ENCODE measurements at regions not wholly inside any gene's neighbourhood (a gene's known extent, or its start where the extent isn't known, plus 50 kb on each side); places are given as distances from the start of the nearest gene placed in this dataset.
A peak's percentile ranks its signal among the peaks of the same experiment; 100 is the strongest.

DNA sequence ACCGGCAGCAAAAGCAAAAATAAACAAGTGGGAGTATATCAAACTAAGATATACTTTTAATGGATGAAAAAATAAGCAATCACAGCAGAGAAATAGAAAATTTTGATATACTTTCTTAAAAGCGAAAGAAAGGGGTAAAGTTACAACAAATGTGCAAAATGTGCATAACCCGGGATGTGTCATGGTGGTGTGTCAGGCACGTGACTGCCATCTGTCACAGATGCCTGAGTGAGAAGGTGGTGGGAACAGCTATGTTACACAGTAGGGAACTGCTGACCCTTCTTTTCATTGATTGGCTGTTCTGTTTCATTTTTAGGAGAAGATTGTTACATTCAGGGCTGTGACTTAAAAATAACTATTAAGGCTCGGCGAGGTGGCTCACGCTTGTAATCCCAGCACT lies 168.1 kb upstream of the PELI2 start:
- WGBS (ENCODE audit: insufficient coverage, low coverage, low lambda C conversion rate, missing lambda C conversion rate) = 74% methylated on average over 7 of the region's 7 CpGs
- H3K9me3 ChIP-seq = no peaks in the 10 kb centered on the region
- intact Hi-C loops (cut with DNase I) = no loop called here
- no peak overlapping the region for H3K4me3 ChIP-seq
- H3K36me3 ChIP-seq = no peaks in the 10 kb centered on the region
- TF ChIP-seq CTCF (IDR thresholded peaks at IDR 0.05) (no peak), POLR2A (IDR thresholded peaks at IDR 0.05) (no peak)
- no peaks in the 10 kb centered on the region for H3K27me3 ChIP-seq
- H3K4me1 ChIP-seq = no peaks in the 10 kb centered on the region
- no peak for DNase-seq
- H3K27ac ChIP-seq = no peak overlapping the region
- ATAC-seq = no peak

DNA sequence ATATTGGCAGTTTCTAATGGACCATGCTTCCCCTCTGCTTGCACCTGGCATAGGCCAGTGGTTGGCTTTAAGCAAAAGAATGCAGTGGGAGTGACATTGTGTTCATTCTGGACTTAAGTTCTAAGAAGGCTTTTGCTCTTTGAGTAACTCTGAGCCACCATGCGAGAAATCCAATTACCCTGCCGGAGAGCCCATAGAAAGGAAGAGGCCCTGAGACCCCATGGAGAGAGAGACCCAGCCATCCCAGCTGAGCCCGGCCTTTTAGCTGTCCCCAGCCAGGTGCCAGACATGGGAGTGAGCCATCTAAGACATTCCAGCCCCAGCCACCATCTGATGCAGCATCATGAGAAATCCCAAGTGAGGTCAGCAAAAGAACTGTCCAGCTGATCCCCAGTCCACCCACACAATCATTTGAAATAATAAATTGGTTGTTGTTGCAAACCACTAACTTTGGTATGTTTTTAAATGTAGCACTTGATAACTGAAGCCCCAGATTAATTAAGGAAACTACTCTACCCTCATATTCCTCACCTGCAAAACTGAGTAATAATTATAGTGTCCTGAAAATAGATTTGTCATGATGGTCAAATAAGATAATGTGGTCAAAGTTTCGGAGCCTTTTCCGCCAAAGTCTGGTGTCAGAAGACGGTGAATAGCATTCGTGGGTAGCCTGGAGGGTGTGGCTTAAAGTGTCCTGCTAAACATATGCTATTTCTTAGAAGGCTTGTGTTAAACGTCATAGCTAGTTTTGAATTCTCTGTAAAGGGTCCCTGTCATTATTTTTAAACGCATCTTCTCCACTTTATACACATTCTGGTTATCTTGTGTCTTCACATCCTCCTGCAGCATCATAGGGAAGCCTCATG lies 166.6 kb upstream of the PELI2 start:
- no peak overlapping the region for H3K4me3 ChIP-seq
- no peaks in the 10 kb centered on the region for H3K9me3 ChIP-seq
- no peak for TF ChIP-seq CTCF (IDR thresholded peaks at IDR 0.05)
- TF ChIP-seq POLR2A (IDR thresholded peaks at IDR 0.05) = no peak
- intact Hi-C loops (cut with DNase I) = no loop called here
- 65% methylated on average over 6 of the region's 9 CpGs for WGBS (ENCODE audit: insufficient coverage, low coverage, low lambda C conversion rate, missing lambda C conversion rate)
- DNase-seq (no peak), ATAC-seq (no peak)
- H3K4me1 ChIP-seq = no peaks in the 10 kb centered on the region
- no peaks in the 10 kb centered on the region for H3K27me3 ChIP-seq
- no peaks in the 10 kb centered on the region for H3K36me3 ChIP-seq
- no peak overlapping the region for H3K27ac ChIP-seq

DNA sequence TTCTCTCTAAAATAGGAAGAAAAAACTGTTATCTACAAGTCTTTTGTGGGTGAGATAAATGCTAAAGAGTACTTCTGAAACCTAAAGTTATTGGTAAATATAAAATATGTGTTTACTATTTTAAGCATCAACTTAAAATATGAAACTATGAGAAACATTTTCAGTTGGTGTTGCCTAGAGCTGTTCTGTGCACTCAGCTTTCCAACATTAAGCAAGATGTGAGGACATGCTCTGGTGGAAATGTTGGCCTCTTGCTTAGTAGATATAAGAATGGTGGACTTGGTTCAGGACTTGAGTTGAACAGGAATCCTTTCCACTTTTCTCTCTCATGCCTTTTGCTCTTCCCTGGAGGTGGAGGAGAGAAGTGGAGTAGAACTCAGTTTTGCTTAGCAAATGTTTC lies 164.1 kb upstream of the PELI2 start:
- TF ChIP-seq POLR2A (IDR thresholded peaks at IDR 0.05) = no peak
- TF ChIP-seq CTCF (IDR thresholded peaks at IDR 0.05) = no peak
- intact Hi-C loops (cut with DNase I) = no loop called here
- no peak for DNase-seq
- no peak for ATAC-seq
- Histone ChIP-seq H3K27me3 (no peaks in the 10 kb centered on the region), H3K4me1 (no peaks in the 10 kb centered on the region), H3K4me3 (no peak overlapping the region), H3K27ac (no peak overlapping the region), H3K36me3 (no peaks in the 10 kb centered on the region), H3K9me3 (no peaks in the 10 kb centered on the region)

DNA sequence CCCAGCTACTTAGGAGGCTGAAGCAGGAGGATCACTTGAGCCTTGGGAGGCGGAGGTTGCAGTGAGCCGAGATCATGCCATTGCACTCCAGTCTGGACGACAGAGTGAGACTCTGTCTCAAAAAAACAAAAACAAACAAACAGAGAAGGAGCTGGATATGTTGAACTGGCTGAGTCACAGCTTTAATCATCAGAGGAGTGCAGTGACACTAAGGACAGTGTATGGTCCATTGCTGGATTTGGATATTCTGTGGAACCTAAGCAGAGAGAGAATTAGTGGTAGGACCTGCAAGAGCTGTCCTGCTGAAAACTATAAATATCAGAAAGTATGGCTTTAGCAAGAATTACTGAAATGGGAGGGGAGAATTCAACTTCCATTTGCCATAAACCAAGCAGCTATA lies 163.0 kb upstream of the PELI2 start:
- TF ChIP-seq CTCF (IDR thresholded peaks at IDR 0.05) (no peak), POLR2A (IDR thresholded peaks at IDR 0.05) (no peak)
- DNase-seq (no peak), ATAC-seq (peak in 1 of 4 donors; percentile 42)
- no peak overlapping the region for H3K4me3 ChIP-seq
- no peaks in the 10 kb centered on the region for H3K9me3 ChIP-seq
- WGBS (ENCODE audit: insufficient coverage, low coverage, low lambda C conversion rate, missing lambda C conversion rate) = 50% methylated on average over 3 of the region's 3 CpGs
- no peaks in the 10 kb centered on the region for H3K36me3 ChIP-seq
- no peaks in the 10 kb centered on the region for H3K4me1 ChIP-seq
- intact Hi-C loops (cut with DNase I) = no loop called here
- no peak overlapping the region for H3K27ac ChIP-seq
- H3K27me3 ChIP-seq = no peaks in the 10 kb centered on the region
